Fibroblast of mammary gland (primary cell): ENCODE measurements at regions not wholly inside any gene's neighbourhood (a gene's known extent, or its start where the extent isn't known, plus 50 kb on each side); places are given as distances from the start of the nearest gene placed in this dataset.
A peak's percentile ranks its signal among the peaks of the same experiment; 100 is the strongest.
"Not testable (repeated sequence)": the region's sequence is repeated elsewhere in the genome, so short reads cannot be mapped to it uniquely, and the experiment has no call there.

Experiments used
- DNase-seq: peaks from one replicate; pipeline ENCODE4 v3.0.0-alpha.2; 2010; ENCODE audit warnings: low read depth
- H3K4me3 ChIP-seq: 2 replicates; pipeline ENCODE4 v1.5.1; 2011; ENCODE audit warnings: low read depth, mild to moderate bottlenecking, low read length, moderate library complexity; ENCODE audit not compliant: control insufficient read depth
- TF ChIP-seq, protein P1 (sequence below): conservative IDR thresholded peaks from 2 replicates; pipeline ENCODE4 v1.5.1; 2011; ENCODE audit warnings: low read depth, low read length, inconsistent platforms; ENCODE audit not compliant: control insufficient read depth, insufficient read depth

DNA sequence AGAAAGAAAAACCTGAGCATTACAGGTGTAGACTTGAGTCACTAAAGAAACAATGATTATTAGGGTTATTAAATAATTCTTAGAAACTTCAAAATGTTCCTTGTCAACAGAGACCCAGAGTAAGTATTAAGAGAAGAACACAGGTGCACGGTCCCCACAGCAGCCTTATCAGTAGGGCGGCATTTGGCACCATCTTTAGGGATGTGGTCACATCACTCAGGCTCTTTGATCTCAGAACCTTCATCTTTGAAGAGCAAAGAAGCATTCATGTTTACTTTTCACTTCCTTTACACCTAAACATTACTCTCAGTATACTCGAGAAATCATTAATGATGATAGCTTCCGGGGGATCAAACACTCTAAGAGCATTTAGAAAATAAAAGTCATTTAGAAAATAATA is 928.7 kb downstream of the KCNJ2 start:
- no peak for DNase-seq
- H3K4me3 ChIP-seq = no peak overlapping the region
- TF ChIP-seq, protein P1, sequence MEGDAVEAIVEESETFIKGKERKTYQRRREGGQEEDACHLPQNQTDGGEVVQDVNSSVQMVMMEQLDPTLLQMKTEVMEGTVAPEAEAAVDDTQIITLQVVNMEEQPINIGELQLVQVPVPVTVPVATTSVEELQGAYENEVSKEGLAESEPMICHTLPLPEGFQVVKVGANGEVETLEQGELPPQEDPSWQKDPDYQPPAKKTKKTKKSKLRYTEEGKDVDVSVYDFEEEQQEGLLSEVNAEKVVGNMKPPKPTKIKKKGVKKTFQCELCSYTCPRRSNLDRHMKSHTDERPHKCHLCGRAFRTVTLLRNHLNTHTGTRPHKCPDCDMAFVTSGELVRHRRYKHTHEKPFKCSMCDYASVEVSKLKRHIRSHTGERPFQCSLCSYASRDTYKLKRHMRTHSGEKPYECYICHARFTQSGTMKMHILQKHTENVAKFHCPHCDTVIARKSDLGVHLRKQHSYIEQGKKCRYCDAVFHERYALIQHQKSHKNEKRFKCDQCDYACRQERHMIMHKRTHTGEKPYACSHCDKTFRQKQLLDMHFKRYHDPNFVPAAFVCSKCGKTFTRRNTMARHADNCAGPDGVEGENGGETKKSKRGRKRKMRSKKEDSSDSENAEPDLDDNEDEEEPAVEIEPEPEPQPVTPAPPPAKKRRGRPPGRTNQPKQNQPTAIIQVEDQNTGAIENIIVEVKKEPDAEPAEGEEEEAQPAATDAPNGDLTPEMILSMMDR = no peak

DNA sequence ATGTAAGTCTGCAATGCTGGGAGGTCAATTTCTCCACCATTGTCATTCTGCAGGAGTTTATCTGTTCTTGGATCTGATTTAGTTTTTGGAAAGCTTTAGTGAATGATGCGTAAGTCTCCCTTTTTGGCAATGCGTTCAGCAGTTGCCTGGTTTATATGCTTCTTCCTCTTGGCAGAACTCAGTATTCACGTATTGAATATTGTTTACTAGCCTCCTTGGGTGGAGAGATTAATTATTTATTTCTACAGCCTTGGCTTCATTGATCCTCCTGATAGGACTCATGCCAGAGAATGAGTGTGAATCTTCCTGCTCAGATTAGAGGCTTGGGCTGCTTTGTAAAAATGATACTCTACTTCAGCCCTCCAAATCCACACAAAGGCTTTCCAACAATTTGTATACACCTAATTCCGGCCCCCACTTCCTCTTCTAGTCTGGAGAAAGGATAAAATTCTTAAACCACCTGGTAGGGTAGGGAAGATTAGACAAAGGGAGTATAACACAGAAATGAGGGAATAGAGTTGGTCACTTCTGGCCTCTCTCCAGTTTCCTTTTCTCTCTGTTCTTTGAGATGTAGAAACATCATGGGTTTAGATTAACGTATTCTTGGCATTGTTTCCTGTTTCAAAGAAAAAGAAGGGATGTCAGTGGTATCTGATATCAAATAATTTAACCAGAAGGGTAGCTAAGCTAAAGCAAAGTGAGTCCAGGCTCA is 929.8 kb downstream of the KCNJ2 start:
- no peak overlapping the region for H3K4me3 ChIP-seq

DNA sequence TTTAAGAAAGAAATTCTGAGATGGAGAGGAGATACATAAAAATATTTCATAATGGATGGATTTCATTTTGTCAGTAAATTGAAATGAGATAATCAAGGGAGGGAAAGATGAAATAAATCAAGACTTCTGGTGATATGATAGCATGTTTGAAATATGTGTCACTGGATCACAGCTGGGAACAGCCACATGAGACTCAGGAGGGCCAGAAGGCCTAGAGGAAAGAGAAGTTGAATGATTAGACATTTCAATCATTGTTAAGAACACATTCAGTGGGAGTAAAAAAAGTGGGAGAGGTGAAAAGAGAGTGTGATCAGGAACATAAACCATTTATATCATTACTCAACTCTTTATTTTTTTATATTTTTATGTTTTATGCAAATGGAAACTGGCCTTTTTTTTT is 933.4 kb downstream of the KCNJ2 start:
- TF ChIP-seq, protein P1 = no peak
- no peak for DNase-seq

More for the DNA sequence above, 929.8 kb downstream of the KCNJ2 start:
- TF ChIP-seq, protein P1 = no peak
- DNase-seq = peak; percentile 29

DNA sequence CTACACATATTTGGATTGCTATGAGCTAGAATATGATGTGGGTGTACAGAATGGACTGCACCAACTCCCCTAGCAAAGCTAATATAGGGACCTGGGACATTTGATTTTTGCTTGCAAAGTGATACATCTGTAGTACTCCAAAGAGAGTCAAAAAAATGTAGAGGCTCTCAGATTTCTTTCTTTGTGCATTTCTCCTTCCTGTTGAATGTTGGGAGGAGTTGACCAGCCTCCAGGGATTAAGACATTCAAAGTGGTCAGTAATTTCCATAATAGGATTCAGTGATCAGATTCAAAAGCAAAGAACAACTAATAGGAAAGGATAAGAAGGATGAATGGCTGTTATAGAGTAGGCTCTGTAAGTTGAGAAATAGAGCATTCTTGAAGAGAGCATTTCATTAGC is 934.9 kb downstream of the KCNJ2 start:
- TF ChIP-seq, protein P1 = no peak
- no peak overlapping the region for H3K4me3 ChIP-seq
- no peak for DNase-seq

More for the DNA sequence above, 933.4 kb downstream of the KCNJ2 start:
- no peak overlapping the region for H3K4me3 ChIP-seq

DNA sequence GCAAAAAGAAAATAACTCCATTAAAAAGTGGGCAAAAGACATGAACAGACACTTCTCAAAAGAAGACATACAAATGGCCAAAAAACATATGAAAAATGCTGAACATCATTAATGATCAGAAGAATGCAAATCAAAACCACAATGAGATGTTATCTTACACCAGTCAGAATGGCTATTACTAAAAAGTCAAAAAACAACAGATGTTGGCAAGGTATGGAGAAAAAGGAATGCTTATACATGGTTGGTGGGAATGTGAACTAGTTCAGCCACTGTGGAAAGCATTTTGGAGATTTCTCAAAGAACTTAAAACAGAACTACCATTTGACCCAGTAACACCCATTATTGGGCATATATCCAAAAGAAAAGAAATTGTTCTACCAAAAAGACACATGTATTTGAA is 936.7 kb downstream of the KCNJ2 start:
- not testable (repeated sequence) for H3K4me3 ChIP-seq, DNase-seq

DNA sequence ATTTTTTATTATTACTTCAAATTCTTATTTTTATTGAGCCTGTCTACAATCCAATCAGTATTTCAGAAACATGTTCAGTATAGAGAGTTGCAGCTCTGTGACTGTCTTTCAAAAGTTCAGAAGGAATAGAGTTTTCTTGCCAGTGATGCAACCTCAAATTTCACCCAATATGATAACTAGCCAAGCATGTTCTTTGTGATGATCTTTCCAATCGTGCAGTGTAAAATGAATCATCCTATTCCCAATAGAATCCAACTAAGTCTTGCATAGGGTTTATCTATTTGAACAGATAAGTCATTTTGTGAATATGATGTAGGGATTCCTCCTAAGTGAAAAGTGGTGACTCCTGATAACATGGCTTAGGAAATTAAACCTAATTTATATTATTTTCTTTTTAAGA is 937.8 kb downstream of the KCNJ2 start:
- no peak overlapping the region for H3K4me3 ChIP-seq
- TF ChIP-seq, protein P1 = no peak
- DNase-seq = peak; percentile 55

DNA sequence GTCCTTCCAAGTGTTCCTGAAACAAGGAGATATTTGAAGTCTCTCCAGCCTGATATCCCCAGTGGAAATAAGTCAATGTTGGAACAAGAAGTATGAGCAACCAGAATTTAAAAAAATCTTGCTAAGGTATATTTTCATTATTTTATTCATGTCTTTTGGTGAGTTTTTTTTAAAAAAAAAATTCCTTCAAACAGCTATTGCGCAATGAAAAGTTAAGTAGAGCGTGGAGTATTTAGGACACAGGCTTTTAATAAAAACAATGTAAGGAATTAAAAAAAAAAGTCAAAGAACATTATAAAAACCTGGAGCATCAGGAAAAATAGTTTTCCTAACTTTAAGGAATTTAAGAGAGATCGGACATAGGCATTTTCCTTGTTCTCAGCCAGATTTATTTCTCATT is 940.4 kb downstream of the KCNJ2 start:
- DNase-seq = no peak
- TF ChIP-seq, protein P1 = no peak

More for the DNA sequence above, 940.4 kb downstream of the KCNJ2 start:
- H3K4me3 ChIP-seq = no peak overlapping the region
